ENCODE measurements at regions not wholly inside any gene's neighbourhood (a gene's known extent, or its start where the extent isn't known, plus 50 kb on each side); places are given as distances from the start of the nearest gene placed in this dataset.

GRCh38 chr2:221154176-221154575 lies 417.9 kb downstream of the EPHA4 start:
- no peak for DNase-seq (ENCODE audit: low read depth)

GRCh38 chr2:221156062-221156734 lies 415.9 kb downstream of the EPHA4 start:
- no peak for DNase-seq (ENCODE audit: low read depth)

DNA sequence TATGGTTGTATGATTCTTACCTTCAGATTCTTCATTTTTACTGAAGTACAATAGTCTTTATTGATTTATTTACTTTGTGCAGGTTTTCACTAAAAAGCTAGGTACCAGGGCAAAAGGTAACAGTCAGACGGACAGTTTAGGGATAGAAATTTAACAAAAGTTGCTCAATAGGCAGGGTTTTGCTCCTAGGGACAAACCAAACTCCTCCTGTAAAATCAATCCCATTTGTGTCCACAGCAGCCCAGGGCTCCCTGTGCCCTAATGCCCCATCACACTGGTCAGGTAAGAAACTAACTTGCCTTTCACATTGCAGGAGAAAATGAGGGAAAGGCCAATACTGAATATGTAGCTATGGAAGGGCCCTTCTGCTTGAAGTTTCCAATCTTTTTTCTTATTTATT lies 410.9 kb downstream of the EPHA4 start:
- DNase-seq (ENCODE audit: low read depth), result no peak

- DNase-seq (ENCODE audit: low read depth), result no peak
Measured at GRCh38 chr2:221166292-221166691, 405.8 kb downstream of the EPHA4 start.

- DNase-seq (ENCODE audit: low read depth), result no peak
Measured at GRCh38 chr2:221167561-221167960, 404.5 kb downstream of the EPHA4 start.

DNA sequence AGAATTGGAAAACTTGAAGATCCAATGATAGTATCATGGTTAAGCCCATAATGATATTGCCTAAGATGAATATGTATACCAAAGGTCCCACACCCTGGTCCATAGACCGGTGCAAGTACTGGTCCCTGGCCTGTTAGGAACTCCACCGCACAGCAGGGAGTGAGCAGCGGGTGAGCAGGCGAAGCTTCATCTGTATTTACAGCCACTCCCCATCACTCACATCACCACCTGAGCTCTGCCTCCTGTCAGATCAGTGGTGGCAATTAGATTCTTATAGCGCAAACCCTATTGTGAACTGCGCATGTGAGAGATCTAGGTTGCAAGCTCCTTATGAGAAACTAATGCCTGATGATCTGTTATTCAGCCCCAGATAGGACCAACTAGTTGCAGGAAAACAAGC lies 402.4 kb downstream of the EPHA4 start:
- DNase-seq (ENCODE audit: low read depth), result no peak

GRCh38 chr2:221170548-221170947 lies 401.6 kb downstream of the EPHA4 start:
- DNase-seq (ENCODE audit: low read depth), result no peak

GRCh38 chr2:221176667-221177066 lies 395.4 kb downstream of the EPHA4 start:
- no peak for DNase-seq (ENCODE audit: low read depth)

DNA sequence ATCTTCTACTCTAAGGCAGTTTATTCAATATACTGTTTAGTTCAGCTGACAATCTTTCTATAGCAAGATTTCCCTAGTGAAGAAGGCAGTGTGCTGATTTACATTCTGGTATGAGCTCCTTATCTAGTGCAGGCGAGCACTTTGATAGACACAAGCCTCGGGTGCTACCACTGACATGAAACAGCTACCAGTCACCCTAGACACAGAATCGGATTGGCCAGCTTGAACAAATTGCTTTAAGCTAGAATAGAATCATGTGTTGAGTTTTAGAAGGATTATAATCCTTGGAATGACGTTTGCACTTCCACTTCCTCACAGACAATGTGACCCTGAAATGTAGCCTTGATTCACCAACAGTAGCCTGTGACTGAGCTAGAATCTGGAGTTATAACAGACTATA lies 394.0 kb downstream of the EPHA4 start:
- no peak for DNase-seq (ENCODE audit: low read depth)

- DNase-seq (ENCODE audit: low read depth), result no peak
Measured at GRCh38 chr2:221186873-221187272, 385.2 kb downstream of the EPHA4 start.

- no peak for DNase-seq (ENCODE audit: low read depth)
Measured at GRCh38 chr2:221189431-221190067, 382.6 kb downstream of the EPHA4 start.

DNA sequence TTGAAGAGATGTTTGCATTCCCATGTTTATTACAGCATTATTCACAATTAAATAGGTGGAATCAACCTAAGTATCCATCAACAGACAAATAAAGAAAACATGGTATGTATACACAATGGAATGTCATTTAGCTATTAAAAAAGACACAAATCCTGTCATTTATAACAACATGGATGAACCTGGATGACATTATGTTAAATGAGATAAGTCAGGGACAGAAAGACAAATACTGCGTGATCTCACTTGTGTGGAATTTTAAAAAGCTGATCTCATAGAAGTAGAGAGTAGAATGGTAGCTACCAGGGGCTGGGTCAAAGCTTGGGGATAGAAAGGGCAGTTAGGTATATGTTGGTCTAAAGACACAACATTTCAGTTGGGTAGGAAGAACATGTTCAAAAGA lies 376.3 kb downstream of the EPHA4 start:
- DNase-seq (ENCODE audit: low read depth), result no peak

- no peak for DNase-seq (ENCODE audit: low read depth)
Measured at GRCh38 chr2:221197225-221197856, 374.8 kb downstream of the EPHA4 start.

DNA sequence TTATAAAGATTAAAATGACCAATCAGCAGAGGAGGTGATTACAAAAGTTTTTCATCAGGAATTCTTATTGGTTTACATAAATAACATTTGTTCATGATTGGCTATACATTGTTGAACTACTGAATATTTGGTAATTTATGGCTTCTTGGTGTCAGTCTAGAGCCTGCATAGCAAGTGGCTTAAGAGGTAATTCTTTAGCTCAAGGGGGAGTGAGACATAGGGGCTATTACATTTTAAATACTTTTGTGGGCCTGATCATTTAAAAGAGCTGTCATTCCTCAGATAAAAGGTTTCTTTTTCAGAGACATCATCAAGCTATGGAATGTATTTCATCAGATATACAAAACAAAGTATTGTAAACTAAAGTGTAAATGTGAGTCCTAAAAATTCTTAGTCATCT lies 373.8 kb downstream of the EPHA4 start:
- DNase-seq (ENCODE audit: low read depth), result no peak

GRCh38 chr2:221200184-221200839 lies 371.8 kb downstream of the EPHA4 start:
- DNase-seq (ENCODE audit: low read depth), result no peak

DNA sequence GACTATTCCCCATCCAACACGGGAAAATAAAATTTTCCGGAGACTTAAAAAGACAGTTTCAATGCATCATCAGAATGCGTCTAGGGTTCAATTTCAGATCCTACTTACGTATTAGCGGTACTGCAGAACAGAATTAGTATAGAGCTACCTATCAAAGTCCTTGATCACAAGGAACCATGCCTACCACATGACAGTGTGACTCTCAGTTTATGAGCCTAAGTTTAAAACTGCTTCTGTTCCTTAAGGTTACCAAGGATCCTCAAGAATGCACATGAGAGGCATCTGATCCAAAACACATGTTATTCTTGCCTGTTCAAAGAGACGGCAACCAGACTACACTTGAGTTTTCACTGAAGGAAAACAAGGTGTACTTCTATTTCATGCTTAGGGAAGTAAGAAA lies 369.7 kb downstream of the EPHA4 start:
- DNase-seq (ENCODE audit: low read depth), result no peak

- no peak for DNase-seq (ENCODE audit: low read depth)
Measured at GRCh38 chr2:221203125-221203524, 369.0 kb downstream of the EPHA4 start.

GRCh38 chr2:221203856-221204255 lies 368.2 kb downstream of the EPHA4 start:
- DNase-seq (ENCODE audit: low read depth), result no peak

- DNase-seq (ENCODE audit: low read depth), result no peak
Measured at GRCh38 chr2:221204699-221205098, 367.4 kb downstream of the EPHA4 start.

DNA sequence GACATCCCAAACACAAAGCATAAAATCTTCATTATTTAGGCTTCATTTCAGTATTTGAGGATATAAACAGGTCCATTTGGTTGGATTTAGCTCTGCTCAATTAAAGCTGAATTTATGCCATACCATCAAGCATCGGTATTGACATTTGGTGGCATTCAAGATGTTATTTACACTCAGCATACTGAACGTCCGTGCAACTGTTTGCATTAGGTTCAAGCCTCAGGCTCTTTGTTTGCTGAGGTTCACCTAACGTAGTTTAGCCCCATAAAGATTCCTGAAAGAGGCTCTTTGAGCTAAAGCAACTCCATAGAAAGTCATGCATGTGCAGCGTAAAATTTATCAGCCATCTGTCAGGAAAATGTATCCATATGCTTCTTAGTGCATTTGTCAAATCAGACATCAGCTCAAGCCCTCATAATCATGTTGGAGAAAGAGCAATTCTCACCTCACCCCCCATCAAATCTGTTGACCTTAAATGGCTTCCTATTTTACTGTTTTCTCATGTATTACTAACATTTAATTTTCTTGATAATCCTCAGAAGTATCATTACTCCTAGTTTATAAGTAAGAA lies 366.9 kb downstream of the EPHA4 start:
- no peak for DNase-seq (ENCODE audit: low read depth)

DNA sequence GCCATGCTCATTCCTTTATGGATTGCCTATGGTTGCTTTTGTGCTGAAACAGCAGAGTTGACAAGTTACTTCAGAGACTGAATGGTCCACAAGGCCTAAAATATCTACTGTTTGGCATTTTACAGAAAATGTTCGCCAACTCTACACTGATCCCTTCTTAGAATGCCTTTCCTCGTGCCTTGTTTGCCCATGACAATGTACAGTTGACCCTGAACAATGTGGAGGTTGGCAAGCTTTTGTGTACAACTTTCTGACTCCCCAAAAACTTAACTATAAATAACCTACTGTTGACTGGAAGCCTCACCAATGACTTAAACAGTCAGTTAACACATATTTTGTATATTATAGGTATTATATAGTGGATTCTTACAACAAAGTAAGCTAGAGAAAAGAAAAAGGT lies 361.4 kb downstream of the EPHA4 start:
- no peak for DNase-seq (ENCODE audit: low read depth)

DNA sequence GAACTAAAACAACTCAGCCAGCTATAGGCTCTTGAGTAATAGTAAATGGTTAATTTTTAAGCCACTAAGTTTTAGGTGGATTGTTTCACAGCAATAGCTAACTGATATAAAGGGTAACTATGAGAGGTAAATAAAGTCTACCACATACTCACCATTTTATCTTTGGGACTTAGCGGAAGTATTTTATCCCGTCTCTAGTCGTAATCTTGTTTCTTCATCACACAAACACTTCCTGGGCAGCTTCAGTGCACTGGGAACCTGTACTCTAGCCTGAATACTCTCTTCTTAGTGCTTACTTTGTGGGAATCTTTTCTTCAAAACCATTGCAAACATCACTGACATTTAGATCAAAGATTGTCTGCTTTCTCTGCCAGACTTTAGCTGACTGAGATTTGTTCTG lies 360.5 kb downstream of the EPHA4 start:
- no peak for DNase-seq (ENCODE audit: low read depth)

DNA sequence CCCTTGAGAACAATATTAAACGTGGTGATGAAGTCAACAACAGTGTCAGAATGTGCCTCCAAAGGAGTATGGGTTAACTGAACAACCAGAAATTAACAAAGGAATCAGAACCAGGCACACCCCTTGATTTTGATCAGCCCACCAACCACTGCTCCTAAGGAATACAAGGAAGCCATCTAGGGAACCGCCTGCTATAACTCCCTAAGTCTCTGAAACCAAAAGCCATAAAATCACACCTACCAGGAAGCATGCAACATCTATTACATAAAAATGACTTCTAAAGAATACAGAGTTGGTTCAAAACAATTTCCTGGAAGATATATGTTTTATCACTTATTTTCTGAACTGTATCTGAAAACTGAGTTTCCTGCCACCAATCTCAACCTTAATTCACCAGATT lies 360.0 kb downstream of the EPHA4 start:
- DNase-seq (ENCODE audit: low read depth), result no peak

All from non-pigmented ciliary epithelial cell (primary cell).